Vagina (tissue), 1 donor: ENCODE measurements at regions not wholly inside any gene's neighbourhood (a gene's known extent, or its start where the extent isn't known, plus 50 kb on each side); places are given as distances from the start of the nearest gene placed in this dataset. TPM values are rescaled to one million over a fixed set of nuclear protein-coding genes. Genes with fewer than 3 reads are reported as not detected.

Experiments used
- small RNA-seq: library from RNA; depleted of rRNA; stranded (forward); fragments of <200 nt; gene quantifications from one replicate; pipeline ENCODE3, GENCODE V24; 2016

Small RNAs in the stretch of these regions (small RNA-seq; reads per million reads assigned to genes)
- not detected for gene RF00334
